SW 1271 (cell line): ENCODE measurements at regions not wholly inside any gene's neighbourhood (a gene's known extent, or its start where the extent isn't known, plus 50 kb on each side); places are given as distances from the start of the nearest gene placed in this dataset.

ENCODE experiments used
- DNase-seq, 2 experiments: peaks; one replicate each; lab custom pipeline; 2025; lab: John Stamatoyannopoulos, UW

GRCh38 chrX:3780564-3780963 lies 67.1 kb upstream of the PRKX start:
- DNase-seq = no peak

- no peak for DNase-seq
Measured at GRCh38 chrX:3779546-3779945, 66.1 kb upstream of the PRKX start.

GRCh38 chrX:3777416-3777815 lies 64.0 kb upstream of the PRKX start:
- no peak for DNase-seq

- DNase-seq = no peak
Measured at GRCh38 chrX:3771766-3772165, 58.3 kb upstream of the PRKX start.

- DNase-seq = no peak
Measured at GRCh38 chrX:3768881-3769280, 55.4 kb upstream of the PRKX start.
